Esophagus muscularis mucosa (tissue), 4 donors: ENCODE measurements at regions not wholly inside any gene's neighbourhood (a gene's known extent, or its start where the extent isn't known, plus 50 kb on each side); places are given as distances from the start of the nearest gene placed in this dataset.

Source experiments
- DNase-seq: peaks from one replicate; pipeline ENCODE4 v3.0.0-alpha.2; 2017; ENCODE audit errors: extremely low spot score
- H3K27ac ChIP-seq, 4 donors: fragments of 200-600 bp; sonication (generic); replicated peaks in 1 of 4; 1 replicate in 3 of 4; 2 replicates in 1 of 4; pipeline ENCODE4 v1.5.1; 2016 to 2019; ENCODE audit warnings: mild to moderate bottlenecking in 1 of 4
- H3K27me3 ChIP-seq, 4 donors: fragments of 200-600 bp; sonication (generic); one replicate each; pipeline versions ENCODE4 v1.5.1 to v1.6.0; 2016 to 2019
- H3K36me3 ChIP-seq, 4 donors: fragments of 200-600 bp; sonication (generic); one replicate each; pipeline ENCODE4 v1.5.1; 2016 to 2019
- H3K4me1 ChIP-seq, 4 donors: fragments of 200-600 bp; sonication (generic); one replicate each; pipeline ENCODE4 v1.5.1; 2016 to 2019
- H3K4me3 ChIP-seq, 4 donors: fragments of 200-600 bp; sonication (generic); 1 replicate in 2 of 4; 2 replicates in 2 of 4; pipeline ENCODE4 v1.5.1; 2016 to 2019; ENCODE audit warnings: mild to moderate bottlenecking in 4 of 4, moderate library complexity in 1 of 4
- H3K9me3 ChIP-seq, 4 donors: fragments of 200-600 bp; sonication (generic); 1 replicate in 3 of 4; 2 replicates in 1 of 4; pipeline ENCODE4 v1.5.1; 2016 to 2019
- EP300 ChIP-seq: sonication (generic); formaldehyde crosslinking; IDR thresholded peaks from one replicate; pipeline ENCODE4 v1.6.1; 2017; ENCODE audit warnings: antibody characterized with exemption
- POLR2A ChIP-seq: fragments of 450-650 bp; IDR thresholded peaks from one replicate; pipeline ENCODE4 v1.6.1; 2017; ENCODE audit warnings: antibody characterized with exemption, moderate library complexity, mild to moderate bottlenecking, low read depth
- POLR2AphosphoS5 ChIP-seq, 2 donors: sonication (generic); formaldehyde crosslinking; IDR thresholded peaks; one replicate each; pipeline ENCODE4 v1.6.1; 2017; ENCODE audit warnings: antibody characterized with exemption in 2 of 2
- whole genome bisulfite sequencing: methylation state at CpG from one replicate; pipeline ENCODE4 v1.1.5; 2018; 5-methylcytosine and 5-hydroxymethylcytosine counted together
- intact Hi-C: fragments of 100-400 bp; cut with DNase I; formaldehyde crosslinking; loops from one replicate; pipeline ENCODE4 v1.15.1; 2023
- TF ChIP-seq, protein P1 (sequence below), 3 experiments: fragments of 200-600 bp in 2 of 3; fragments of 450-650 bp in 1 of 3; sonication (generic) in 2 of 3; IDR thresholded peaks; one replicate each; pipeline ENCODE4 v1.5.1; 2017 to 2019; ENCODE audit warnings: antibody characterized with exemption in 3 of 3, mild to moderate bottlenecking in 2 of 3, moderate library complexity in 1 of 3

DNA sequence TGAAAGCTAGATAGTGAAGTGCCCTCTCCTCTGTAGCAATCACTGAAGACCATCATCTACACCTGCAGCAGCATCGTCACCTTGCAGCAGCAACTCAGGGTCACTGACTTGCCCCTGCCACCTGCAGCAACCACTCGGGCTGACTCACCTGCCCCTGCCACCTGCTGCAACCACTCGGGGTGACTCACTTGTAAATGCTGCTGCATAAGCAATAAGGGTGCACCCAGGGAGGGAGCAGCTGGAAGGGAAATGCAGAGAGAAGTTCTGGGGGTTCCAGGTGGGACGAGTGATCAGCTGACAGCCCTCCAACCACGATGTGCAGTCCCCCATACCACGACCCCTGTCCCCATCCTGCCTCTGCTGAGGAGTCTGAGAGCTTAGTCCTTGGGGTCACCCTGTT lies 357.1 kb upstream of the SFSWAP start:
- intact Hi-C loops = no loop called here
- Histone ChIP-seq H3K36me3 (no peaks in the 10 kb centered on the region), H3K4me1 (no peaks in the 10 kb centered on the region), H3K27me3 (peaks cover 0 to 58% (median 0%) of the 10 kb centered on the region in 4 donors), H3K4me3 (no peak overlapping the region), H3K27ac (no peak overlapping the region), H3K9me3 (no peaks in the 10 kb centered on the region)
- whole genome bisulfite sequencing = 72% methylated on average over 6 of the region's 6 CpGs
- DNase-seq = no peak
- TF ChIP-seq, protein P1, sequence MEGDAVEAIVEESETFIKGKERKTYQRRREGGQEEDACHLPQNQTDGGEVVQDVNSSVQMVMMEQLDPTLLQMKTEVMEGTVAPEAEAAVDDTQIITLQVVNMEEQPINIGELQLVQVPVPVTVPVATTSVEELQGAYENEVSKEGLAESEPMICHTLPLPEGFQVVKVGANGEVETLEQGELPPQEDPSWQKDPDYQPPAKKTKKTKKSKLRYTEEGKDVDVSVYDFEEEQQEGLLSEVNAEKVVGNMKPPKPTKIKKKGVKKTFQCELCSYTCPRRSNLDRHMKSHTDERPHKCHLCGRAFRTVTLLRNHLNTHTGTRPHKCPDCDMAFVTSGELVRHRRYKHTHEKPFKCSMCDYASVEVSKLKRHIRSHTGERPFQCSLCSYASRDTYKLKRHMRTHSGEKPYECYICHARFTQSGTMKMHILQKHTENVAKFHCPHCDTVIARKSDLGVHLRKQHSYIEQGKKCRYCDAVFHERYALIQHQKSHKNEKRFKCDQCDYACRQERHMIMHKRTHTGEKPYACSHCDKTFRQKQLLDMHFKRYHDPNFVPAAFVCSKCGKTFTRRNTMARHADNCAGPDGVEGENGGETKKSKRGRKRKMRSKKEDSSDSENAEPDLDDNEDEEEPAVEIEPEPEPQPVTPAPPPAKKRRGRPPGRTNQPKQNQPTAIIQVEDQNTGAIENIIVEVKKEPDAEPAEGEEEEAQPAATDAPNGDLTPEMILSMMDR (IDR thresholded peaks at IDR 0.05) = no peak
- no peak for TF ChIP-seq EP300

DNA sequence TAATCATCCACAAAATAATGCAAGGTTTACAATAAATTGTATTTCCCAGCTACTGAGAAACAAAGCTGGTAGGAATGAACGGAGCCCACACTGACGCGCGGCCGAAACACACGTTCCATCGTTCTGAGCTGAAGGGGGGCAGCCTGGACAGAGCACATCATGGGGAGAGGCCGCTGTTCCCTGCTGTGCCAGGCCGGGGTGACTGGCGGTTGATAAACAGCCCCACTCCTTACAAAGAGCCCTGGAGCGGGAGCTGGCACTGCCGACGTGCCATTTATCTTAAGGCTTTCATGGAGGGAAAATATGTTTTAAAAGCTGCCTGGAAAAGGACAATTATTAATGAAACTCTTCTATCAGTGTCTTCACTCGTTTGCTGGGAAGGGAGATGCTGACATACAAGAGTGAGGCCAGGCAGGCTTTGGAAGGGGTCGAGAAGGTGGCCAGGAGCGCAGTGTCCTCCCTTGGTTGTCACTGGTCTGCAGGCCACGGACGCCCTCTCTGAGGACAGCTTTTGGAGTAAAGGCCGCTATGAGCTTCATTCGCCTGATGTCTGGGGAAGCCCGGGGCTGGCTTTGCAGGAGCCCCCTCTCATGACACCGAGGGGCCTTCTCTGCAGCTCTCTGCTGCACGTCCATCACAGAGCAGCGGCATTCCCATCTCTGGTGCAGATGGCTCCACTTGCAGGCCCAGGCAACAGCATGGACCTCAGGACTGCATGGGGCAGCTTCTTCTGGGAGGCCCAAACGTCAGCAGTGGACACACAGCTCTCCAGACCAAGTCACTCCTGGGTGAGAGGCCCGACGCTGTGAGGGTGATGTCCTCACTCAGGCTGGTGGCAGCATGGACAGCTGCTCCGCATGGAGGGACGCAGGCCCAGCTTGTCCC lies 355.3 kb upstream of the SFSWAP start:
- H3K36me3 ChIP-seq = no peaks in the 10 kb centered on the region
- no peaks in the 10 kb centered on the region for H3K9me3 ChIP-seq
- DNase-seq = no peak
- no peaks in the 10 kb centered on the region for H3K4me1 ChIP-seq
- H3K27me3 ChIP-seq = peaks cover 0 to 47% (median 0%) of the 10 kb centered on the region in 4 donors
- no peak for TF ChIP-seq POLR2A
- H3K27ac ChIP-seq = no peak overlapping the region
- WGBS = 77% methylated on average over 25 of the region's 29 CpGs
- intact Hi-C loops = no loop called here
- no peak overlapping the region for H3K4me3 ChIP-seq

DNA sequence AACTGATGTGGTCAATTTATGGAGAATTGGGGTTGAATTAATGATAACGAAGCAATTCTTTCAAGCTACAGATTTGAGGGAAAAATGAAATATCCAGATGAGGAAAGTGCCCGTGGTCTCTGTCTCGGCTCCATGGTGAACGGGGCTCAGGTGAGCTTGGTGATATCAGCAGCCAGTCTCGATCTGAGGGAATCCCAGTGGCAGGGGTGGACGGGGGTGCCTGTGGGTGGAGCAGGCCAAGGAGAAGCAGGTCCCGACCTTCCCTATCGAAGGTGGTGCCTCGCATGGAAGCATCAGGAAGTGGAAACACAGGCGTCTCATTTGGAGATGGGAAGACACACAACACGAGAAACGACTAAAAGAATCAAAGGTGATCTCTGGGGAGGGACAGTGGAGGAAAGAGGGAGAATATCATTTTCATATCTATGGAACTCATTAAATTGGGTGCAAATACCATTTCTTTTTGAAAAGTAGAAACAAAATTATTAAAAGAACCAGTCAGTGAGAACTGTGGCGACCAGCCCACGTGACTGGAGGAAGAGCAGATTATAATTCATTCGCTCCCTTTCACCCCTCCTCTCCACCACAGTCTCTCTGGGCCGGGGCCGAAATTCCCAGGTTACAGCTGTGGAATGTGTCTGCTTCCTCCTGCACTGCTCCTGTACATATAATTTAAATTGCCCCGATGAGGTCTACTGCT lies 354.3 kb upstream of the SFSWAP start:
- Histone ChIP-seq H3K9me3 (no peaks in the 10 kb centered on the region), H3K27me3 (peaks cover 0 to 38% (median 0%) of the 10 kb centered on the region in 4 donors), H3K27ac (no peak overlapping the region), H3K4me3 (no peak overlapping the region), H3K36me3 (no peaks in the 10 kb centered on the region), H3K4me1 (no peaks in the 10 kb centered on the region)
- WGBS = 64% methylated on average over 18 of the region's 18 CpGs
- intact Hi-C loops = no loop called here
- no peak for TF ChIP-seq EP300
- no peak for TF ChIP-seq POLR2AphosphoS5 (IDR thresholded peaks at IDR 0.05)
- no peak for TF ChIP-seq POLR2A
- TF ChIP-seq, protein P1 (IDR thresholded peaks at IDR 0.05) = no peak
- DNase-seq = no peak

DNA sequence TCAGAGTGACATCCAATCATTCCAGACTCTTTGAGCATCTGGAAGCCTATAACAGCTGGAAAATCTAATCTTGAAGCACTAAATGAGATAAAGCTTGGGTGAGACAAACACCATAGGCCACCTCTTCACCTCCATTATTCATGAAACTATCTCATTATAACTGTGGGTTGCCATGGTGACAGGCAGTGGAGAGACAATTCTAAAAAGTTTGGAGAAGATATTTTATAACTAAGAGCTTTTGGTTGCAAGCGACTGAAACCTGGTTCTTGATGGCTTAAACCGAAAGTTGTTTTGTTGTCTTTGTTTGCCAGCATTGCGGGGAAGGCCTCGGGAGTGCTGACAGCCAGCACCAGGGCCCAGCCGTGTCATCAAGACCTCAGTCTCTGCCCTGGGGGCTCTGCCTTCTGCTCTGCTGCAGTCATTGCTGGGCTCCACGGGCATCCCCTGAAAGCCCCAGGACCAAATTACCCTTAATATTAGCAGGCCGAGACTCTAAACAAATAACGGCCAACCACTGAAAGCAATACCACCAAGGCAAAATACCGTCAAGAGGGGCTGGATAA lies 353.6 kb upstream of the SFSWAP start:
- Histone ChIP-seq H3K27me3 (peaks cover 0 to 33% (median 0%) of the 10 kb centered on the region in 4 donors), H3K9me3 (no peaks in the 10 kb centered on the region), H3K27ac (no peak overlapping the region), H3K4me3 (no peak overlapping the region), H3K36me3 (no peaks in the 10 kb centered on the region), H3K4me1 (no peaks in the 10 kb centered on the region)
- no peak for DNase-seq
- 76% methylated on average over 9 of the region's 9 CpGs for WGBS
- TF ChIP-seq, protein P1 (IDR thresholded peaks at IDR 0.05) = no peak
- TF ChIP-seq EP300 = no peak
- no peak for TF ChIP-seq POLR2A
- no peak for TF ChIP-seq POLR2AphosphoS5 (IDR thresholded peaks at IDR 0.05)
- intact Hi-C loops = no loop called here

DNA sequence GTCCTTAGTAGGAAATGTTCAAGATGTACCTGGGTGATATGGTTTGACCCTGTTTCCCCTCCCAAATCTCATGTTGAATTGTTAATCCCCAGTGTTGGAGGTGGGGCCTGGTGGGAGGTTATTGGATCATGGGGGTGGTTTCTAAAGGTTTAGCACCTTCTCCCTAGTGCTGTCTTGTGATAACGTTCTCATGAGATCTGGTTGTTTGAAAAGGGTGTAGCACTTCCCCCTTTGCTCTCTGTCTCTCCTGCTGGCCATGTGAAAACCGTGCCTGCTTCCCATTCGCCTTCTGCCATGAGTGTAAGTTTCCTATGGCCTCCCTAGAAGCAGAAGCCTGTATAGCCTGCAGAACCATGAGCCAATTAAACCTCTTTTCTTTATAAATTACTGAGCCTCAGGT lies 353.0 kb upstream of the SFSWAP start:
- 51% methylated on average over 3 of the region's 3 CpGs for WGBS
- no peak for DNase-seq
- no peak overlapping the region for H3K4me3 ChIP-seq
- no peaks in the 10 kb centered on the region for H3K4me1 ChIP-seq
- no peak overlapping the region for H3K27ac ChIP-seq
- intact Hi-C loops = no loop called here
- H3K9me3 ChIP-seq = no peaks in the 10 kb centered on the region
- H3K36me3 ChIP-seq = no peaks in the 10 kb centered on the region
- peaks cover 0 to 28% (median 0%) of the 10 kb centered on the region in 4 donors for H3K27me3 ChIP-seq
- no peak for TF ChIP-seq POLR2AphosphoS5 (IDR thresholded peaks at IDR 0.05)
- no peak for TF ChIP-seq POLR2A
- no peak for TF ChIP-seq EP300
- TF ChIP-seq, protein P1 (IDR thresholded peaks at IDR 0.05) = no peak
